Effector memory CD4-positive, alpha-beta T cell (primary cell): ENCODE measurements at regions not wholly inside any gene's neighbourhood (a gene's known extent, or its start where the extent isn't known, plus 50 kb on each side); places are given as distances from the start of the nearest gene placed in this dataset.

Experiments
- DNase-seq, 3 donors: peaks; one replicate each; pipeline ENCODE4 v3.0.0-alpha.2; 2020
- H3K27ac ChIP-seq: 2 replicates; pipeline ENCODE4 v1.7.0; 2013; ENCODE audit warnings: mild to moderate bottlenecking, low read length, moderate library complexity; ENCODE audit not compliant: insufficient read depth, poor library complexity, severe bottlenecking
- H3K27me3 ChIP-seq: replicated peaks from 2 replicates; pipeline ENCODE4 v1.7.0; 2013; ENCODE audit warnings: mild to moderate bottlenecking, low read length; ENCODE audit not compliant: insufficient read depth, control insufficient read depth, poor library complexity, severe bottlenecking
- H3K36me3 ChIP-seq: 2 replicates; pipeline ENCODE4 v1.7.0; 2013; ENCODE audit warnings: mild to moderate bottlenecking, low read length, moderate library complexity; ENCODE audit not compliant: control insufficient read depth, insufficient read depth
- H3K4me1 ChIP-seq: 2 replicates; pipeline ENCODE4 v1.7.0; 2013; ENCODE audit warnings: low read length, mild to moderate bottlenecking; ENCODE audit not compliant: control insufficient read depth, insufficient read depth, poor library complexity, severe bottlenecking
- H3K4me3 ChIP-seq: 2 replicates; pipeline ENCODE4 v1.7.0; 2013; ENCODE audit warnings: low read length, low read depth, mild to moderate bottlenecking; ENCODE audit not compliant: insufficient read depth, poor library complexity, severe bottlenecking
- H3K9me3 ChIP-seq: 2 replicates; pipeline ENCODE4 v1.7.0; 2013; ENCODE audit warnings: mild to moderate bottlenecking, low read length, moderate library complexity; ENCODE audit not compliant: control insufficient read depth

- no peak for DNase-seq
- H3K27ac ChIP-seq: no peak overlapping the region
Measured at GRCh38 chr11:37505406-37505805, 907.4 kb upstream of the RAG2 start.

GRCh38 chr11:37504921-37505320, 906.9 kb upstream of the RAG2 start:
- no peak overlapping the region for H3K27ac ChIP-seq
- H3K27me3 ChIP-seq: no peaks in the 10 kb centered on the region
- no peak for DNase-seq
- H3K4me1 ChIP-seq: no peaks in the 10 kb centered on the region
- H3K36me3 ChIP-seq: no peaks in the 10 kb centered on the region
- H3K4me3 ChIP-seq: no peak overlapping the region
- no peaks in the 10 kb centered on the region for H3K9me3 ChIP-seq

More at GRCh38 chr11:37505406-37505805, 907.4 kb upstream of the RAG2 start:
- no peaks in the 10 kb centered on the region for H3K4me1 ChIP-seq
- no peaks in the 10 kb centered on the region for H3K27me3 ChIP-seq
- no peaks in the 10 kb centered on the region for H3K36me3 ChIP-seq
- no peaks in the 10 kb centered on the region for H3K9me3 ChIP-seq
- H3K4me3 ChIP-seq: no peak overlapping the region

GRCh38 chr11:37504060-37504611, 906.1 kb upstream of the RAG2 start:
- Histone ChIP-seq H3K9me3 (no peaks in the 10 kb centered on the region), H3K27me3 (no peaks in the 10 kb centered on the region), H3K36me3 (no peaks in the 10 kb centered on the region), H3K4me1 (no peaks in the 10 kb centered on the region), H3K4me3 (no peak overlapping the region), H3K27ac (no peak overlapping the region)
- DNase-seq: no peak

DNA sequence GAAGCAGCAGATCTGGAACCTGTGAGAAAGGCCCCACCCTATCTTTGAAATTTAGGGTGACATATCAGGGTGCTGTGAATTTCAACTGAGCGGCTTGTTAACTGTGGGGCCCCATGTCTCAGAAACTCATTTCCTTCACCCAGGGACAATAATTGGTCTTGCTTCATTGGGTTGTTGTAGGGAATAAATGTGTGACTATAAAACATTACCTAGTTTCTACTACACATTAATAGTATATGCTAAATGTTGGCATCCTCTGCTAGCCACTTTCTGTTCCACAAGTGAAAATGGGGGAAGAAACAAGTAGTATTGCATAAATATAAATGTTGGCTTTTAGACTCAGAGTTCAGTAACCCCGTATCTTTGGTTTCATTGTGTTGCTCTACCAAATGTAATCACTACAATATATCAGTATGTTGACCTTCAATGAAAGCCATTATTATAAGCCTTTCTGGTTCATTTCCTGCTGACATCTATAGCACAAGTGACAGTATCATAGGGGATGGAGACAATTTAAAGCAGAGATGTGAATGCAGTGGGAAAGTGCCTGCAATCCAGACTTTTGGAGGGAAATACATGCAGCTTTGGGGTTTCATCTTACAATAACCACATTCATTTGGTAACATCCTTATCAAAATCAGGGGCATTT, 905.5 kb upstream of the RAG2 start:
- Histone ChIP-seq H3K27ac (no peak overlapping the region), H3K4me1 (no peaks in the 10 kb centered on the region), H3K4me3 (no peak overlapping the region), H3K36me3 (no peaks in the 10 kb centered on the region), H3K9me3 (no peaks in the 10 kb centered on the region), H3K27me3 (no peaks in the 10 kb centered on the region)
- no peak for DNase-seq

DNA sequence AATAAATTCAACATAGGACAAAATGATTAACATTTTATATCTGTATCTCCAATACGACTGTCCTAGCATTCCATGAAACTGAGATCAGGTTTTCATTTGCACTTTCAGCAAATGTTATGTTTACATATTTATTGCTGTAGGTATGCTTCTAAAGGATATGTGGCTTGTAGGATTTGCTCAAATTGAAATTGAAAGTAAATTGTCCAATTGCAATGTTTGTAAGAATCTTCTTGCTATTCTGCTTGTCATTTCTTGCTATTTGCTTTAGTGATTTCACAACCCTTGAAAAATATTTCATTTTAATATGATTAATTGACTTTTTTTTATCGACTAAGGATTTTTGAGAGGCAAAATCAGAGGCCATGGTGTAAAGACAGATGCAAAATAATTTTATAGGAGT, 904.2 kb upstream of the RAG2 start:
- no peaks in the 10 kb centered on the region for H3K27me3 ChIP-seq
- H3K4me3 ChIP-seq: no peak overlapping the region
- DNase-seq: no peak
- no peak overlapping the region for H3K27ac ChIP-seq
- H3K4me1 ChIP-seq: no peaks in the 10 kb centered on the region
- no peaks in the 10 kb centered on the region for H3K9me3 ChIP-seq
- no peaks in the 10 kb centered on the region for H3K36me3 ChIP-seq

DNA sequence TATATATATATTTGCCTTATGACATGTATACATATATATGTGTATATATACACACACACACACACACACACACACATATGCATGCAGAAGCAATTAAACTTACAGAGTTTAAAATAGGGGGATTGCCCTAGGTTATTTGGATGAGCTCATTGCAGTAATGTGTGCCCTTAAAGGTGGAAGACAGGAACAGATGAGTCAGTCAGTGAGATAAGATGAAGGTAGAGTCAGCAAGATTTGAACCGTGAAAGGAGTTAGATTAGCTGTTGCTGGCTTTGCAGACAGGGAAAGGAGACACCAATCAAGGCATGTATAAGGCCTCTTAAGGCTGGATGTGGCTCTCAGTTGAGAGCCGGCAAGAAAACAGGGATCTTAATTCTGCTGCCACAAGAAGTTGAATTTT, 902.4 kb upstream of the RAG2 start:
- H3K27ac ChIP-seq: no peak overlapping the region
- DNase-seq: no peak
- no peaks in the 10 kb centered on the region for H3K36me3 ChIP-seq
- no peaks in the 10 kb centered on the region for H3K4me1 ChIP-seq
- H3K9me3 ChIP-seq: no peaks in the 10 kb centered on the region
- no peak overlapping the region for H3K4me3 ChIP-seq
- no peaks in the 10 kb centered on the region for H3K27me3 ChIP-seq

GRCh38 chr11:37497326-37497725, 899.3 kb upstream of the RAG2 start:
- H3K27me3 ChIP-seq: no peaks in the 10 kb centered on the region
- no peak overlapping the region for H3K27ac ChIP-seq
- no peaks in the 10 kb centered on the region for H3K9me3 ChIP-seq
- H3K4me3 ChIP-seq: no peak overlapping the region
- no peak for DNase-seq
- no peaks in the 10 kb centered on the region for H3K4me1 ChIP-seq
- H3K36me3 ChIP-seq: no peaks in the 10 kb centered on the region

DNA sequence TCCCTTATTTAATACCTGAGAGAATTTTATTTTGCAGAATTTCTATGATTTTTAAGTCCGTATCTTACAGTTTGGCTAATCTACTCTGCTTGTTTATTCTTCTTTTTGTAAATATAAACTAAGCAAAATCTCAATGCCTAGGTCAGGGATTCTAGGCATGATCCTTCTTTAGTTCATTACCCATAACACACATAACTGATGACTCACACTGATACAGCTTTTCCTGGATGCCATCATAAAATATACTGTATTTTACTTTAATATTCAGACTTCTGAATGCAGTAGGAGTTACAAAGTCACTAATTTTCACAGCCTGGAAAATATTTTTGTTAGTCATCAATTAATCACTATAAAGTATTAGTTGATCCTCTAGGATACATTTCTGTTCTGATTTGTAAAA, 898.2 kb upstream of the RAG2 start:
- H3K4me1 ChIP-seq: no peaks in the 10 kb centered on the region
- no peak overlapping the region for H3K27ac ChIP-seq
- no peaks in the 10 kb centered on the region for H3K27me3 ChIP-seq
- no peak overlapping the region for H3K4me3 ChIP-seq
- no peak for DNase-seq
- H3K36me3 ChIP-seq: no peaks in the 10 kb centered on the region
- H3K9me3 ChIP-seq: no peaks in the 10 kb centered on the region

- H3K9me3 ChIP-seq: no peaks in the 10 kb centered on the region
- no peak overlapping the region for H3K4me3 ChIP-seq
- no peak overlapping the region for H3K27ac ChIP-seq
- no peaks in the 10 kb centered on the region for H3K4me1 ChIP-seq
- H3K27me3 ChIP-seq: no peaks in the 10 kb centered on the region
- no peak for DNase-seq
- H3K36me3 ChIP-seq: no peaks in the 10 kb centered on the region
Measured at GRCh38 chr11:37484298-37484697, 886.3 kb upstream of the RAG2 start.

DNA sequence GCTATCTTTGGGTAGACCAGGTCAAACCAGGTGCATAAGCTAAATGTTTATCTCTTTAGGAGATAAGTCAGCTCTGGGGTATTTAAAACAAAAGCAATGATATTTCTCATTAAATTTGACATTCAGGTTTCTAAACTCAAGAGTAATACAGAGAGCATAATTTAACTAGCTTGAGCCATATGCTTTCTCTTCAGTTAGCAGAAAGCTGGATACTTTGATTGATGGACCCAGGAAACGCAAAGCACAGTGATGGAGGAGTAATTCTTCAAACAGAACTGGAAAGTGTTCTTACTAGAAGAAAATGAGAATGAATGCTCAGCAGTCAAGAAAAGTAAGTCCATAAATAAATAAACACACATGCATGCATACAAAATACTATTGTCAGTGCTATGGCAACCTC, 885.7 kb upstream of the RAG2 start:
- Histone ChIP-seq H3K4me3 (no peak overlapping the region), H3K27me3 (no peaks in the 10 kb centered on the region), H3K9me3 (no peaks in the 10 kb centered on the region), H3K4me1 (no peaks in the 10 kb centered on the region), H3K27ac (no peak overlapping the region), H3K36me3 (no peaks in the 10 kb centered on the region)
- no peak for DNase-seq
